Mesendoderm (in vitro differentiated cells): ENCODE measurements at regions not wholly inside any gene's neighbourhood (a gene's known extent, or its start where the extent isn't known, plus 50 kb on each side); places are given as distances from the start of the nearest gene placed in this dataset.

Experiments
- DNase-seq: peaks from one replicate; pipeline ENCODE4 v3.0.0; 2013
- H2AK5ac ChIP-seq: 2 replicates; pipeline ENCODE4 v1.6.1; 2013; ENCODE audit warnings: low read length, inconsistent platforms
- H2BK120ac ChIP-seq: 2 replicates; pipeline ENCODE4 v1.6.1; 2013; ENCODE audit warnings: low read depth, mild to moderate bottlenecking, low read length, moderate library complexity, mixed read lengths
- H2BK15ac ChIP-seq: replicated peaks from 2 replicates; pipeline ENCODE4 v1.6.1; 2013; ENCODE audit warnings: low read depth, mild to moderate bottlenecking, moderate library complexity
- H2BK5ac ChIP-seq: 2 replicates; pipeline ENCODE4 v1.6.1; 2013; ENCODE audit warnings: low read length, inconsistent platforms
- H3K18ac ChIP-seq: 2 replicates; pipeline ENCODE4 v1.6.1; 2013; ENCODE audit warnings: mild to moderate bottlenecking, low read length, mixed read lengths
- H3K23ac ChIP-seq: one replicate; pipeline ENCODE4 v1.6.1; 2013; ENCODE audit warnings: low read length
- H3K27ac ChIP-seq: 2 replicates; pipeline ENCODE4 v1.5.1; 2013; ENCODE audit warnings: low read depth, mild to moderate bottlenecking, inconsistent platforms, low read length, moderate library complexity
- H3K27me3 ChIP-seq: 2 replicates; pipeline ENCODE4 v1.6.1; 2013; ENCODE audit warnings: low read length, control low read depth, mild to moderate bottlenecking, inconsistent platforms; ENCODE audit not compliant: insufficient read depth, poor library complexity
- H3K36me3 ChIP-seq: 2 replicates; pipeline ENCODE4 v1.6.1; 2013; ENCODE audit warnings: low read length, inconsistent platforms; ENCODE audit not compliant: control insufficient read depth, insufficient read depth
- H3K4ac ChIP-seq: one replicate; pipeline ENCODE4 v1.6.1; 2013; ENCODE audit warnings: low read depth, mild to moderate bottlenecking, low read length, moderate library complexity
- H3K4me1 ChIP-seq: 2 replicates; pipeline ENCODE4 v1.6.1; 2013; ENCODE audit warnings: low read depth, low read length, inconsistent platforms; ENCODE audit not compliant: control insufficient read depth
- H3K4me2 ChIP-seq: 2 replicates; pipeline ENCODE4 v1.6.1; 2013; ENCODE audit warnings: low read length
- H3K4me3 ChIP-seq: 2 replicates; pipeline ENCODE4 v1.5.1; 2013; ENCODE audit warnings: mild to moderate bottlenecking, low read length
- H3K56ac ChIP-seq: one replicate; pipeline ENCODE4 v1.6.1; 2013; ENCODE audit warnings: low read length
- H3K79me1 ChIP-seq: 2 replicates; pipeline ENCODE4 v1.6.1; 2013; ENCODE audit warnings: low read length, inconsistent platforms
- H3K79me2 ChIP-seq: 2 replicates; pipeline ENCODE4 v1.6.1; 2013; ENCODE audit warnings: mild to moderate bottlenecking, low read length; ENCODE audit not compliant: control insufficient read depth, insufficient read depth
- H3K9ac ChIP-seq: 2 replicates; pipeline ENCODE4 v1.6.1; 2013; ENCODE audit warnings: low read length, inconsistent platforms
- H4K5ac ChIP-seq: one replicate; pipeline ENCODE4 v1.6.1; 2013; ENCODE audit warnings: low read length
- H4K8ac ChIP-seq: one replicate; pipeline ENCODE4 v1.6.1; 2013; ENCODE audit warnings: low read depth, mild to moderate bottlenecking, control low read depth, low read length, moderate library complexity
- WGBS: extraction: QIAGEN DNeasy Blood & Tissue Kit; methylation state at CpG from one replicate; pipeline ENCODE4 v1.1.7; 2013; ENCODE audit warnings: low lambda C conversion rate, missing lambda C conversion rate; ENCODE audit not compliant: insufficient coverage; ENCODE audit errors: extremely low coverage; 5-methylcytosine and 5-hydroxymethylcytosine counted together

GRCh38 chr5:145598184-145598583 is 237.0 kb downstream of the PRELID2 start:
- H3K79me2 ChIP-seq: no peaks in the 10 kb centered on the region
- no peak for DNase-seq
- H2BK15ac ChIP-seq: no peak overlapping the region
- H2BK120ac ChIP-seq: no peak overlapping the region
- no peak overlapping the region for H2BK5ac ChIP-seq
- no peaks in the 10 kb centered on the region for H3K36me3 ChIP-seq
- H2AK5ac ChIP-seq: no peak overlapping the region
- no CpG with 5 or more reads among the region's 5 CpGs for WGBS
- H3K4me2 ChIP-seq: no peak overlapping the region
- no peak overlapping the region for H3K27ac ChIP-seq
- H3K18ac ChIP-seq: no peak overlapping the region
- no peaks in the 10 kb centered on the region for H3K79me1 ChIP-seq
- H3K23ac ChIP-seq: no peak overlapping the region
- H3K56ac ChIP-seq: no peak overlapping the region
- no peak overlapping the region for H3K9ac ChIP-seq
- H4K5ac ChIP-seq: no peak overlapping the region
- H3K4ac ChIP-seq: no peak overlapping the region
- no peaks in the 10 kb centered on the region for H3K4me1 ChIP-seq
- no peak overlapping the region for H4K8ac ChIP-seq
- H3K4me3 ChIP-seq: no peak overlapping the region
- H3K27me3 ChIP-seq: no peaks in the 10 kb centered on the region

- no peak overlapping the region for H2AK5ac ChIP-seq
- no peaks in the 10 kb centered on the region for H3K79me2 ChIP-seq
- no CpG with 5 or more reads among the region's 1 CpG for WGBS
- no peak overlapping the region for H3K9ac ChIP-seq
- H4K8ac ChIP-seq: no peak overlapping the region
- no peaks in the 10 kb centered on the region for H3K36me3 ChIP-seq
- H3K23ac ChIP-seq: no peak overlapping the region
- no peaks in the 10 kb centered on the region for H3K27me3 ChIP-seq
- H3K56ac ChIP-seq: no peak overlapping the region
- no peak overlapping the region for H3K4ac ChIP-seq
- H3K4me3 ChIP-seq: no peak overlapping the region
- H2BK15ac ChIP-seq: no peak overlapping the region
- no peak for DNase-seq
- no peak overlapping the region for H3K18ac ChIP-seq
- H3K4me1 ChIP-seq: no peaks in the 10 kb centered on the region
- H3K27ac ChIP-seq: no peak overlapping the region
- no peaks in the 10 kb centered on the region for H3K79me1 ChIP-seq
- H3K4me2 ChIP-seq: no peak overlapping the region
- no peak overlapping the region for H2BK120ac ChIP-seq
- H2BK5ac ChIP-seq: no peak overlapping the region
- no peak overlapping the region for H4K5ac ChIP-seq
Measured at GRCh38 chr5:145591578-145591977, 243.6 kb downstream of the PRELID2 start.

- H3K79me1 ChIP-seq: no peaks in the 10 kb centered on the region
- WGBS: no CpG with 5 or more reads among the region's 2 CpGs
- no peak overlapping the region for H3K9ac ChIP-seq
Measured at GRCh38 chr5:145589063-145589462, 246.1 kb downstream of the PRELID2 start.

GRCh38 chr5:145588558-145588957 is 246.6 kb downstream of the PRELID2 start:
- DNase-seq: no peak
- Histone ChIP-seq H2AK5ac (no peak overlapping the region), H4K8ac (no peak overlapping the region), H3K79me1 (no peaks in the 10 kb centered on the region), H3K4me1 (no peaks in the 10 kb centered on the region), H3K9ac (no peak overlapping the region), H3K79me2 (no peaks in the 10 kb centered on the region), H4K5ac (no peak overlapping the region), H3K36me3 (no peaks in the 10 kb centered on the region), H2BK15ac (no peak overlapping the region), H2BK5ac (no peak overlapping the region), H3K56ac (no peak overlapping the region), H3K27ac (no peak overlapping the region), H3K18ac (no peak overlapping the region), H3K4me2 (no peak overlapping the region), H2BK120ac (no peak overlapping the region), H3K23ac (no peak overlapping the region), H3K4me3 (no peak overlapping the region), H3K27me3 (no peaks in the 10 kb centered on the region), H3K4ac (no peak overlapping the region)
- WGBS: no CpG with 5 or more reads among the region's 2 CpGs

More at GRCh38 chr5:145589063-145589462, 246.1 kb downstream of the PRELID2 start:
- H3K36me3 ChIP-seq: no peaks in the 10 kb centered on the region
- H3K27ac ChIP-seq: no peak overlapping the region
- no peaks in the 10 kb centered on the region for H3K27me3 ChIP-seq
- H3K56ac ChIP-seq: no peak overlapping the region
- H3K4ac ChIP-seq: no peak overlapping the region
- H2BK15ac ChIP-seq: no peak overlapping the region
- no peaks in the 10 kb centered on the region for H3K4me1 ChIP-seq
- H3K79me2 ChIP-seq: no peaks in the 10 kb centered on the region
- H3K4me3 ChIP-seq: no peak overlapping the region
- no peak overlapping the region for H4K8ac ChIP-seq
- no peak overlapping the region for H2BK5ac ChIP-seq
- no peak for DNase-seq
- no peak overlapping the region for H4K5ac ChIP-seq
- H3K23ac ChIP-seq: no peak overlapping the region
- H3K18ac ChIP-seq: no peak overlapping the region
- H2BK120ac ChIP-seq: no peak overlapping the region
- H2AK5ac ChIP-seq: no peak overlapping the region
- no peak overlapping the region for H3K4me2 ChIP-seq

GRCh38 chr5:145588113-145588512 is 247.0 kb downstream of the PRELID2 start:
- no peak overlapping the region for H3K56ac ChIP-seq
- no CpG with 5 or more reads among the region's 4 CpGs for WGBS

GRCh38 chr5:145587710-145588109 is 247.4 kb downstream of the PRELID2 start:
- H2AK5ac ChIP-seq: no peak overlapping the region
- H2BK120ac ChIP-seq: no peak overlapping the region
- H3K79me1 ChIP-seq: no peaks in the 10 kb centered on the region
- H3K4ac ChIP-seq: no peak overlapping the region
- H3K4me3 ChIP-seq: no peak overlapping the region
- H2BK15ac ChIP-seq: no peak overlapping the region
- H3K27me3 ChIP-seq: no peaks in the 10 kb centered on the region
- no CpG with 5 or more reads among the region's 1 CpG for WGBS
- no peak overlapping the region for H3K4me2 ChIP-seq
- H3K79me2 ChIP-seq: no peaks in the 10 kb centered on the region
- no peaks in the 10 kb centered on the region for H3K36me3 ChIP-seq
- no peak overlapping the region for H3K18ac ChIP-seq
- H3K4me1 ChIP-seq: no peaks in the 10 kb centered on the region
- no peak overlapping the region for H4K8ac ChIP-seq
- no peak overlapping the region for H3K27ac ChIP-seq
- H2BK5ac ChIP-seq: no peak overlapping the region
- no peak overlapping the region for H4K5ac ChIP-seq
- no peak overlapping the region for H3K9ac ChIP-seq
- DNase-seq: peak; percentile 57
- H3K23ac ChIP-seq: no peak overlapping the region
- H3K56ac ChIP-seq: no peak overlapping the region

More at GRCh38 chr5:145588113-145588512, 247.0 kb downstream of the PRELID2 start:
- no peak overlapping the region for H2BK120ac ChIP-seq
- no peaks in the 10 kb centered on the region for H3K79me1 ChIP-seq
- no peaks in the 10 kb centered on the region for H3K79me2 ChIP-seq
- no peak overlapping the region for H4K8ac ChIP-seq
- no peaks in the 10 kb centered on the region for H3K36me3 ChIP-seq
- H2BK5ac ChIP-seq: no peak overlapping the region
- no peak overlapping the region for H3K9ac ChIP-seq
- H4K5ac ChIP-seq: no peak overlapping the region
- no peak overlapping the region for H2AK5ac ChIP-seq
- no peak overlapping the region for H3K23ac ChIP-seq
- H3K4me2 ChIP-seq: no peak overlapping the region
- no peaks in the 10 kb centered on the region for H3K4me1 ChIP-seq
- DNase-seq: no peak
- H3K27me3 ChIP-seq: no peaks in the 10 kb centered on the region
- H3K4me3 ChIP-seq: no peak overlapping the region
- no peak overlapping the region for H2BK15ac ChIP-seq
- H3K27ac ChIP-seq: no peak overlapping the region
- no peak overlapping the region for H3K18ac ChIP-seq
- H3K4ac ChIP-seq: no peak overlapping the region
